C4-2B (cell line): ENCODE measurements at regions not wholly inside any gene's neighbourhood (a gene's known extent, or its start where the extent isn't known, plus 50 kb on each side); places are given as distances from the start of the nearest gene placed in this dataset.
A peak's percentile ranks its signal among the peaks of the same experiment; 100 is the strongest.

Source experiments
- H3K27ac ChIP-seq: fragments of 450-650 bp; 2 replicates; pipeline ENCODE4 v1.5.1; 2017
- ZFX ChIP-seq: fragments of 450-650 bp; IDR thresholded peaks from 2 replicates; pipeline ENCODE4 v1.6.1; 2017
- TF ChIP-seq, protein P1 (sequence below): fragments of 450-650 bp; conservative IDR thresholded peaks from 2 replicates; pipeline ENCODE4 v1.5.1; 2017; ENCODE audit warnings: mild to moderate bottlenecking

DNA sequence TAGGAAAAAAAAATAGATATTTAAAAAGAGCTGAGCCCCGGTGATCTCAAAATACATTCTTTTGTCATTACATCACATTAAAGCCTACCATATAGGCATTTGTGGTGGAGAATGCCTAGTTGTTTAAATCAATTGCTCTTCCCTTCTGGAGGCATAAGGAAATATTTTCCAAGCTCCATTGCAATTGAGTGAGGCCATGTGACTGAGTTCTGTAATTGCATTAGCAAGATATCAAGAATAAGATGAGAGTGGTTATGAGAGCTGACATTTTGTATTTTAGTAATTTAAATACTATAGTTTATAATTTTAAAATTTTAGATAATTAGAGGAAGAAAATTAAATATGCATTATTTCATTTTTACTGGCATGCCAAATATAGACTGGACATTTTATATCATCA, 1195.9 kb downstream of the DTWD2 start:
- no peak overlapping the region for H3K27ac ChIP-seq

DNA sequence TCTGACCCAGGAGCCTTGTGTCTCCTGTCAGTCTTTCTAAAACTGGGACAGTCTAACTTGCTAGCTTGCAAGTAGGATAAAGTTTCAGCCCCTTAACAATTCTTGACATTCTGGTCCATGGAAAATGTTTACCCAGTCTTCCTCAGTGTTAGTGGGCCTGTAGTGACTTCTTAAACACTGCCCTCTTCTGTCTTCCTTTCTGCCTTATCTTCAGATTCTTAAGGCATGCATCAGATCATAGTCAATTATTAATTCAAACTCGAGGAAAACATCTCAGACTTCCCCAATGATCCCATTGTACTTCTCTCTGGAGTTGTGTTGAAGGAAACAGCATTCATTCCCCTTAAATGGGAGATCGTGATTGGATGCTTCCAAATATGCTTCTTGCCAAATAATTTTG, 1199.8 kb downstream of the DTWD2 start:
- no peak for TF ChIP-seq ZFX
- TF ChIP-seq, protein P1, sequence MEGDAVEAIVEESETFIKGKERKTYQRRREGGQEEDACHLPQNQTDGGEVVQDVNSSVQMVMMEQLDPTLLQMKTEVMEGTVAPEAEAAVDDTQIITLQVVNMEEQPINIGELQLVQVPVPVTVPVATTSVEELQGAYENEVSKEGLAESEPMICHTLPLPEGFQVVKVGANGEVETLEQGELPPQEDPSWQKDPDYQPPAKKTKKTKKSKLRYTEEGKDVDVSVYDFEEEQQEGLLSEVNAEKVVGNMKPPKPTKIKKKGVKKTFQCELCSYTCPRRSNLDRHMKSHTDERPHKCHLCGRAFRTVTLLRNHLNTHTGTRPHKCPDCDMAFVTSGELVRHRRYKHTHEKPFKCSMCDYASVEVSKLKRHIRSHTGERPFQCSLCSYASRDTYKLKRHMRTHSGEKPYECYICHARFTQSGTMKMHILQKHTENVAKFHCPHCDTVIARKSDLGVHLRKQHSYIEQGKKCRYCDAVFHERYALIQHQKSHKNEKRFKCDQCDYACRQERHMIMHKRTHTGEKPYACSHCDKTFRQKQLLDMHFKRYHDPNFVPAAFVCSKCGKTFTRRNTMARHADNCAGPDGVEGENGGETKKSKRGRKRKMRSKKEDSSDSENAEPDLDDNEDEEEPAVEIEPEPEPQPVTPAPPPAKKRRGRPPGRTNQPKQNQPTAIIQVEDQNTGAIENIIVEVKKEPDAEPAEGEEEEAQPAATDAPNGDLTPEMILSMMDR = peak; percentile 14; the same call in 1 of the 2 replicates
- no peak overlapping the region for H3K27ac ChIP-seq

More for the DNA sequence above, 1195.9 kb downstream of the DTWD2 start:
- no peak for TF ChIP-seq ZFX
- TF ChIP-seq, protein P1 = no peak

DNA sequence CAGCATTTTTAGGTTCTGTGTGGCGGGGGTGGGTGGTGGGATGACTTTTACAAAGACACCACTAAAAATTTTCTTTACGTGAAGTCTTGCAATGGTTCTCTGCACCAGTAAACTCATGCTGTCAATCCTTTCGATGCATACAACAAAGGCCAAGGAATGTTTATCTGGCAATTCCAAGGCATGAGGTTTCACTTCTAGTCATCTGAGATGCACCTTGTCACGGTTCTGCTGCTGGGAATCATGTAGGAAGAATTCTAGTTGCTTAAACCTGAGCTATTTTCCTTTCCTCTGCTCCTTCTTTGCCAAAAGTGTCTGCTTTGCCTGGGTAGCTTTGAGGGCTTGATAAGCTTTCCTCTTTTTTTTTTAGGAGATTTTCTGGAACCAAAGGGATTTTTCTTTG, 1204.5 kb upstream of the SEMA6A start:
- no peak for TF ChIP-seq ZFX
- TF ChIP-seq, protein P1 = no peak
- no peak overlapping the region for H3K27ac ChIP-seq

DNA sequence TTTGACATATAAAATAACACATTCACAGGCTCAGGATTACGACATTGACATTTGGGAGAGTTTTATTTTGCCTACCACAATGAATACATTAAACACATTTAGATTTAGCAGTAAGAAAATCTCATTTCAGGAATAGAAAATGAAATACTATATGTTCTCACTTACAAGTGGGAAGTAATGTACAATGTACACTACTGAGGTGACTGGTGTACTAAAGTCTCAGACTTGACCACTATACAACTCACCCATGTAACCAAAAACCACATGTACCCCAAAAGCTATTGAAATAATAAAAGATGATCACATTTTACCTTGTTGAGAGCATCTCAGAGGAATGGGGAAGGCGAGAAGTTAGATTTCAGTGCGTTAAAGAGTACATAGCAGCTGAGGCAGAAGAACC, 1202.4 kb upstream of the SEMA6A start:
- TF ChIP-seq ZFX = no peak
- TF ChIP-seq, protein P1 = no peak
- no peak overlapping the region for H3K27ac ChIP-seq

DNA sequence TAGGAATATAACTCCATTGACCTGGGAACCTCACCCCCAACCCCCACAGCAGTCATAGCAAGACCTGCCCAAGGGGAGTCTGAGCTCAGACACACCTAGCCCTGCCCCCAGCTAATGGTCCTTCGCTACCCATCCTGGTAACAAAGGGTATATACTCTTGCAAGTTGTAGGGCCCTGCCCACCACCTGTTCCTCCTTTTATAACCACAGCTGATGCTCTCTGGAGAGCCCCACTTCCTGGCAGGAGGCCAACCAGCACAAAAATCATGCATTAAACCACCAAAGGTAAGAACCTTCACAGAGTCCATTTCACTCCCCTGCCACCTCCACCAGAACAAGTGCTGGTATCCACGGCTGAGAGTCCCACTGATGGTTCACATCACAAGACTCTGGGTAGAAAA, 1195.3 kb upstream of the SEMA6A start:
- H3K27ac ChIP-seq = no peak overlapping the region
- TF ChIP-seq, protein P1 = no peak
- no peak for TF ChIP-seq ZFX

DNA sequence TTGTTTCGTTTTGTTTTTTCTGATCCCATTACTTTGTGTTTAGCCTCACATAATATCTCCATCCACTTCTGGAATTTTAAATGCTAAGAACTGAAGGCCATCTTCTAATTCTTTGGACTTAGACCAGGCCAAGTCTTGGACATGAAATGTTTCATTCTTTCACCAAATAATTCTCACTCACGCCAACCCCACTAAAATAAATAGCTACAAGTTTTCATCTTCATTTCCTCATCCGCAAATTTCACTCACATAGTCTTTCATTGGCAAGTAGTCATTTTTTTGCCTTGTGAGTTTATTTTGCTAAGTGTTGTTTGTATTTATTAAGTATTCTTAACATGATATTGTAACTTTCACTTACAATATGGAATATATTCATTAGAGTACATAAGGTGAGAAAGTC, 1188.6 kb upstream of the SEMA6A start:
- TF ChIP-seq ZFX = no peak
- TF ChIP-seq, protein P1 = no peak
- H3K27ac ChIP-seq = no peak overlapping the region

DNA sequence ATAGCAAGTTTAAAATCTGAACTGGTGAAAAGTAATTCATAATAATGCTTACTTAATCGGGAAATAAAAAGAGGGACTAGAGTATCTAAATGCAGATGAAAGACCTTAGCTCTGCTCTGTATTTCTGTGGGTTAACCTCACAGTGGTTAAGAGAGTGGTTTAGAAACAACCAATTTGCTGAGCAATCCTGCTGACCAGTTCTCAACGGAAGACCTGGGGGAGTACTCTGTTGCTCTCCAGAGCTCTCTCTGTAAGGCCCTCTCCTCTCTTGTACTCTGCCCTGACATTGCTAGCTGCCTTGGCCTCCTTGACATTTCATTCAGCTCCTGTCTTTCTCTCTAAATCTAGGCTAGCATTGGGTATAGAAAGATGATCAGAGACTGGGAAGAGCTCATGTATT, 1186.6 kb upstream of the SEMA6A start:
- TF ChIP-seq, protein P1 = no peak
- no peak for TF ChIP-seq ZFX
- H3K27ac ChIP-seq = no peak overlapping the region
